Choroid plexus epithelial cell (primary cell): ENCODE measurements at regions not wholly inside any gene's neighbourhood (a gene's known extent, or its start where the extent isn't known, plus 50 kb on each side); places are given as distances from the start of the nearest gene placed in this dataset.

Source experiments
- DNase-seq: peaks from one replicate; pipeline ENCODE4 v3.0.0-alpha.2; 2010; ENCODE audit warnings: low read depth
- H3K4me3 ChIP-seq: 2 replicates; pipeline ENCODE4 v1.5.1; 2011; ENCODE audit warnings: low read depth, mild to moderate bottlenecking, control low read depth, low read length, moderate library complexity
- CTCF ChIP-seq: conservative IDR thresholded peaks from 2 replicates; pipeline ENCODE4 v1.5.1; 2011; ENCODE audit warnings: low read depth, mild to moderate bottlenecking, control low read depth, inconsistent platforms, low read length, moderate library complexity

DNA sequence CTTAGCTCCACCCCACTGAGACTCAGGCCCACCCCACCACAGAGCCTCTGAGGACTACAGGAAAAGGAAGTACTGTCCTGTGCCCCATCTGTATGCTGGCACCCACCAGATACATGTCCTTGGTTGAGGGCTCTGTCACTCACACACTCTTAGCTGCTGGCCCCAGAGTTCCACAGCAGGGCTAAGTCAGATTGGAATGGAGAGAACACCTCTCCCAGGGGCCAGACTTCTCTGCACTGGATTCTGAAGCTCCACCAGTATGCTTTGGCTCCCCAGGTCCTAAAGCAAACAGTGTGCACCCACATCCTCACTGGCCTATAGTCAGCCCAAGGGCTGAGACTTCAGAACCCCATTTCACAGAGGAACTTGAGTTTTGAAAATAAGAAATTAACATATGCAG lies 103.2 kb upstream of the PPP2R2D start:
- no peak for DNase-seq
- H3K4me3 ChIP-seq: no peak overlapping the region
- no peak for TF ChIP-seq CTCF

DNA sequence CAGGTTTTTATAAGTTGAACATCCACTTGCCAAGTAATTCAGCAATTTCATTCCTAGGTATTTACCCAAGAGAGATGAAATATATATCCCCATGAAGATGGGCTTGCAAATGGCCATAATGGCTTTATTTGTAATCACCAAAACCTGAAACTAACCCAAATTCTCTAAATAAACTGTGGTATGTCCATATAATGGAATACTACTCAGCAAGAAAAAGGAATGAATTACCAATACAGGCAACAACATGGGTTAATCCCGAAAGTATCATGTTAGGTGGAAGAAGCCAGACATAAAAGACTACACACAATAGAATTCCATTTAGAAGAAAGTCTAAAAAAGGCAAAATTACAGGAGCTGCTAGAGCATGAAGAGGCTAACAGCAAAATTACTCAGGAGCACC lies 101.4 kb upstream of the PPP2R2D start:
- DNase-seq: no peak
- no peak overlapping the region for H3K4me3 ChIP-seq
- TF ChIP-seq CTCF: no peak

- DNase-seq: no peak
- no peak for TF ChIP-seq CTCF
- no peak overlapping the region for H3K4me3 ChIP-seq
These were observed 98.5 kb upstream of the PPP2R2D start for GRCh38 chr10:131802156-131802915.

GRCh38 chr10:131802996-131803395 lies 97.8 kb upstream of the PPP2R2D start:
- no peak overlapping the region for H3K4me3 ChIP-seq
- no peak for DNase-seq
- TF ChIP-seq CTCF: no peak

GRCh38 chr10:131803860-131804425 lies 96.9 kb upstream of the PPP2R2D start:
- no peak for DNase-seq
- no peak for TF ChIP-seq CTCF
- H3K4me3 ChIP-seq: no peak overlapping the region

GRCh38 chr10:131804551-131805295 lies 96.1 kb upstream of the PPP2R2D start:
- no peak for DNase-seq
- H3K4me3 ChIP-seq: no peak overlapping the region
- TF ChIP-seq CTCF: no peak

DNA sequence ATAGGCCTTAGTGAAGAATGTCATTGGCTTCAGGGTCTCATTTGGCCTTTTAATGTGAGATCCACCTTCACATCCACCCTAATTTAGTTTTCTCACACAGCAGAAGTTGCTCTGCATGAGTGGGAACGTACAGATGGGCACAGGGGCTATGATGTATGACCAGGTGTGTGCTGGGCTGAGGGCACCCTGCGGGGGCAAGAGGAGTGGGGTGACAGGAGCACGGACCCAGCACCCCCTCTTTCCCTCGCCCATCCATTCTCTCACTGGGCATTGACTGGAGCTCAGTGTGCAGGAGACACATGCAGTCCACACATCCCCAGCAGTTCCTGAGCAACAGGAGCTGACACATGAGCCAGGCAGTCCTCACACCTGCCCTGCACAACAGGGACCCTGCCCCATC lies 95.1 kb upstream of the PPP2R2D start:
- TF ChIP-seq CTCF: no peak
- no peak overlapping the region for H3K4me3 ChIP-seq
- no peak for DNase-seq
